ENCODE measurements at regions not wholly inside any gene's neighbourhood (a gene's known extent, or its start where the extent isn't known, plus 50 kb on each side); places are given as distances from the start of the nearest gene placed in this dataset.
"Not testable (repeated sequence)": the region's sequence is repeated elsewhere in the genome, so short reads cannot be mapped to it uniquely, and the experiment has no call there.

GRCh38 chr4:53712408-53713020, 121.2 kb upstream of the LNX1 start:
- no peak for DNase-seq

- DNase-seq = no peak
These were observed 120.6 kb upstream of the LNX1 start for GRCh38 chr4:53711926-53712325.

DNA sequence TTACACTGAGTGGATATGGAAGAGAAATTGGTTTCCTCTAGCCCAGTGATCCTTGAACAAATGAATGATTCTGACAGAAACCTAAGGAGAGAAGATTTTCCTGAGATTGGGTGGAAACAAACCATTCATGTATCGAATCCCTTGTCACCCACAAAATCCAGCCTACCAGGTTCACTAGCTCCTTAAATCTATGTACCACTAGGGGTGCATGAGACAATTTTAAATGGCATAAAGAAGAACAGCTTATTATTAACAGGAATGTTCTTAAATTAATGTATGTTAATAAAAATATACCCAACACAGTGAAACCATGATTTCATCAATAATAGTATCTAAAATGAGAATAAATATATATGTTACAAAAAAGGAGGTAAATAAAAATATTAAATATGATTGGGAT, 118.4 kb upstream of the LNX1 start:
- no peak for DNase-seq

DNA sequence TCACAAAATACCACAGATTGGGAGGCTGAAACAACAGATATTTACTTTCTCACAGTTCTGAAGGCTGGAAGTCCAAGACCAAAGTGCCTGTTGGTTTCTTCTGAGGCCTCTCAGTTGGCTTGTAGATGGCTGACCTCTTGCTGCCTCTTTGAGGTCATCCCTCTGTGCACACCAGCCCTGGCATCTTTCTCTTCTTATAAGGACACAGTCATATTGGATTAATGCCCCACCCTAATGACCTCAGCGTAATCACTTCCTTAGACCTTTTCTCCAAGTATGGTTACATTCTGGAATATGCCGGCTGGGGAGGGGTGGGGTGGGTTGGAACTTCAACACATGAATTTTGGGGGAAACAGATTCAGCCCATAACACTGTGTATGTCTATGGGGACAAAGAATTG, 116.2 kb upstream of the LNX1 start:
- no peak for DNase-seq

- no peak for DNase-seq
These were observed 115.2 kb upstream of the LNX1 start for GRCh38 chr4:53706422-53707032.

DNA sequence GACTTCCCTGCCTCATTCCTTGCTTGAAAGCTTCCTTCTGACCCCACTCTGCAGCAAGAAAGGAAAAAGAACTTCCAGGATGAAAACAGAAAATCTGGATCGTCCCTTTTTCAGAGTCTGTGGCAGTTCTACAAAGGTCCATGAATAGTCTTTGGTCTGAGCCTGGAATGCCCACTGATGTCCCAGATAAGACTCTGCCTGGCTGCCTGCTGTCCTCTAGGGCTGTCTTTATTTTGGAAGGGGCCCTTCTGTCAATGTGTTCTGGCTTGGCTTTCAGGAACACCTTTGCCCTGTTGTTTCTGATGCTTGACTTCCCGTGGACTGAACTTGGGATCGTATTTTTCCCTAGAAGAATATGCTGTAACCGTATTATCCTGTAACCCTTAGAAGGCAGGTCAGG, 114.7 kb upstream of the LNX1 start:
- DNase-seq = no peak

DNA sequence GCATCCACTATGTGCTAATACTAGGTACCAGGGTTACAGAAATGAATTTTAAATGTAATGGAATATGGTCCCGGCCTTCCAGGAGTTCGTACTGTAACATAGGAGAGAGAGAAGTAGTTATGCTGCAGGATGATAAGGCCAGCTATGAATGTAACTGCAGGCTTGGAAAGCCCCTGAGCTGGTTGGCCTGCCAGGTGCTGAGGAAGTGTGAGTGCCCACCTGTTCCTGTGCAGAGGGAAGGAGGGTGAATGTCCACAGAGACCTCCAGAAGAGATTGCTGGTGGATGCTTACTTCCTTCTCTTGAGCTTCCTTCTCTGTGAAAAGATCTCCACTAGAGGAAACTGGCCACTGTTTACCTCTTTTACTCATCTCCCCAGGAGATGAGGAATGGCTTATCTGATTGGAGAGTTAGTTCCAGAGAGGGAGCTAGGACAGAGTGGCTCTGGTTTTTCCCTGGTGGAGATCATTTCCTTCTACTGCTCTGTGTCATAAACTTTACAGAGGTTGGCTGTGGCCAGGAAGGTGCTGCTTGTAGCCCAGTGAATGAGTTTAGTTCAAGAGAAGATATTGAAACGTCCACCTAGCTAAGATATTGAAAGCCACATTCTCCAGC, 114.0 kb upstream of the LNX1 start:
- DNase-seq = no peak

DNA sequence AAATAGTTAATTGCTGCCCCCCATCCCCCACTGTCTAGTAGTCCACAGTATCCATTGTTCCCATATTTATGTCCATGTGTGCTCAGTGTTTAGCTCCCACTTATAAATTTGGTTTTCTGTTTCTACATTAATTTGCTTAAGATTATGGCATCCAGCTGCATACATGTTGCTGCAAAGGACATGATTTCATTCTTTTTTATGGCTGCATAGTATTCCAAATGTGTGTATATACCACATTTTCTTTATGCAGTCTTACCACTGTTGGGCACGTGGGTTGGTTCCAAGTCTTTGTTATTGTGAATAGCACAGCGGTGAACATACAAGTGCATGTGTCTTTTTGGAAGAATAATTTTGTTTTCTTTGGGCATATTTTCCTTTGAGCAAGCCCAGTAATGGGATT, 113.0 kb upstream of the LNX1 start:
- DNase-seq = no peak

GRCh38 chr4:53703267-53703655, 112.0 kb upstream of the LNX1 start:
- no peak for DNase-seq

GRCh38 chr4:53702334-53703266, 111.3 kb upstream of the LNX1 start:
- peak; percentile 38 for DNase-seq

DNA sequence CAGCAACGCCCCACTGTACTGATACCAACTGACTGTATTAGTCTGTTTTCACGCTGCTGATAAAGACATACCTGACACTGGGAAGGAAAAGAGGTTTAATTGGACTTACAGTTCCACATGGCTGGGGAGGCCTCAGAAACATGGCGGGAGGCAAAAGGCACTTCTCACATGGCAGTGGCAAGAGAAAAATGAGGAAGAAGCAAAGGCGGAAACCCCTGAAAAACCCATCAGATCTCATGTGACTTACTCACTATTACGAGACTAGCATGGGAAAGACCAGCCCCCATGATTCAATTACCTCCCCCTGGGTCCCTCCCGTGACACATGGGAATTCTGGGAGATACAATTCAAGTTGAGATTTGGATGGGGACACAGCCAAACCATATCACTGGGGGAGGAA, 110.0 kb upstream of the LNX1 start:
- not testable (repeated sequence) for DNase-seq

DNA sequence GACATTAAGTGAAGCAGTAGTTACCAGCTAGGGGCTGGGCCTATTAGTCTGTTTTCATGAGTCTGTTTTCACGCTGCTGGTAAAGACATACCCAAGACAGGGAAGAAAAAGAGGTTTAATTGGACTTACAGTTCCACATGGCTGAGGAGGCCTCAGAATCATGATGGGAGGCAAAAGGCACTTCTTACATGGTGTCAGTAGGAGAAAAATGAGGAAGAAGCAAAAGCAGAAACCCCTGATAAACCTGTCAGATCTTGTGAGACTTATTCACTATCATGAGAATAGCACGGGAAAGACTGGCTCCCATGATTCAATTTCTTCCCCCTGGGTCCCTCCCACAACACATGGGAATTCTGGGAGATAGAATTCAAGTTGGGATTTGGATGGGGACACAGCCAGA, 108.0 kb upstream of the LNX1 start:
- DNase-seq = not testable (repeated sequence)

GRCh38 chr4:53697016-53697685, 105.9 kb upstream of the LNX1 start:
- no peak for DNase-seq

GRCh38 chr4:53695540-53696463, 104.5 kb upstream of the LNX1 start:
- DNase-seq = no peak

GRCh38 chr4:53694666-53695065, 103.4 kb upstream of the LNX1 start:
- no peak for DNase-seq

DNA sequence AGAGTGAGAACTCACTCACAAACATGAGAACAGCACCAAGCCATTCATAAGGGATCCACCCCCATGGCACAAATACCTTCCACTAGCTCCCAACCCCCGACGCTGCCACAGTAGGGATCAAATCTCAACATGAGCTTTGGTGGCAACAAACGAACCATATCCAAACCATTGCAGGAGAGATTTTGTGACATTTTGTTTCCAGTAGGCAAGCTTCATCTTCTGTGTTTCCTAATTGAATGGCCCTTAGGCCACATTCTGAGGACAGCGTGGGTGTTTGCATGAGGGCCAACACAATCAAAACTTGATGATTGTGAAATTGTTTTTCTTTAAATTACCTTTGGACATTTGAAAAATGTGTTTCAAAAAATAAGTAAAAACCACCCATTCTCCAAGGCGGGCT, 102.6 kb upstream of the LNX1 start:
- no peak for DNase-seq

GRCh38 chr4:53693408-53693807, 102.1 kb upstream of the LNX1 start:
- DNase-seq = no peak

GRCh38 chr4:53688186-53688790, 97.0 kb upstream of the LNX1 start:
- no peak for DNase-seq

DNA sequence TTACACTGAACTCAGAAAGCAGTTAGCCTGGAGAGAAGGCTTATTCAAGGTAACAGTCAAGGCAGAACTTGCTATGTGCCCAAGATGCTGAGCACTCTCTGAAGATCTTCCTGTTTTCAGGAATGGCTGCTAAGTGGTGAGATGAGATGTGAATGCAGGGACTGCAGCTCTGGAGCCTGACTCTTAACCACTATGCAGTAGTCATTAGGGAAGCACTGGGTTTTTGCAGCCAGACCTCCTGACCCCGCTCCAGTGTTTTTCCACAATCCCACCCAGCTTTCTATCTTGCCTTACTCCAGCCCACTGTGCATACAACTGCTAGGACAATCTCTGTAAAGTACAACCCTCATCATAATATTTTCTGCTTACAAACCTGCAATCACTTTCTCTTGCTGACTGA, 95.2 kb upstream of the LNX1 start:
- DNase-seq = no peak

- no peak for DNase-seq
These were observed 93.1 kb upstream of the LNX1 start for GRCh38 chr4:53684136-53685130.
